SH-SY5Y (cell line): ENCODE measurements at regions not wholly inside any gene's neighbourhood (a gene's known extent, or its start where the extent isn't known, plus 50 kb on each side); places are given as distances from the start of the nearest gene placed in this dataset.

Source experiments
- GATA2 ChIP-seq: IDR thresholded peaks from 2 replicates; pipeline ENCODE4 v1.6.1; 2011; ENCODE audit warnings: mild to moderate bottlenecking, low read depth, low read length
- GATA3 ChIP-seq: IDR thresholded peaks from 2 replicates; pipeline ENCODE4 v1.6.1; 2011; ENCODE audit warnings: low read depth, mild to moderate bottlenecking, low read length, moderate library complexity

GRCh38 chr3:162721736-162722135, 1225.1 kb downstream of the OTOL1 start:
- TF ChIP-seq GATA2 (no peak), GATA3 (no peak)
